Endothelial cell of umbilical vein (primary cell): ENCODE measurements at regions not wholly inside any gene's neighbourhood (a gene's known extent, or its start where the extent isn't known, plus 50 kb on each side); places are given as distances from the start of the nearest gene placed in this dataset.
"Not testable (repeated sequence)": the region's sequence is repeated elsewhere in the genome, so short reads cannot be mapped to it uniquely, and the experiment has no call there.

ENCODE experiments used
- BruUV-seq: library from RNA; stranded (reverse); fragments of 400-500 nt; replicated peaks from 2 replicates; lab custom pipeline; 2021; lab: Mats Ljungman, UMichigan
- CTCF ChIA-PET: fragments of 300-600, 350-600 bp; sonication (Branson Sonifier 250); formaldehyde crosslinking; loops from one replicate; lab custom pipeline; 2021; ENCODE audit warnings: antibody characterized with exemption, inconsistent platforms; lab: Charles Lee
- POLR2A ChIA-PET: fragments of 300-600, 350-600 bp; sonication (Branson Sonifier 250); formaldehyde crosslinking; loops from one replicate; lab custom pipeline; 2021; ENCODE audit warnings: antibody characterized with exemption, inconsistent platforms; lab: Charles Lee
- DNase-seq: peaks from one replicate; pipeline ENCODE4 v3.0.0-alpha.2; 2011; ENCODE audit warnings: low read depth, low spot score
- FAIRE-seq: peaks from 2 replicates; lab custom pipeline; 2011; peaks lifted over from hg19 to GRCh38; lab: Jason Lieb, UNC
- H2AFZ ChIP-seq: 2 replicates; pipeline ENCODE4 v1.6.0; 2012; ENCODE audit warnings: low read depth, low read length, control low read depth, inconsistent platforms
- H3K27ac ChIP-seq: 2 replicates; pipeline ENCODE4 v1.5.1; 2011; ENCODE audit warnings: low read depth, mild to moderate bottlenecking, control low read depth, low read length, moderate library complexity; ENCODE audit not compliant: insufficient read depth
- H3K27me3 ChIP-seq, 2 experiments: 2 replicates each; pipeline versions ENCODE4 v1.6.0 to v1.6.1; 2011; ENCODE audit warnings: low read length in 2 of 2, mixed read lengths in 1 of 2; ENCODE audit not compliant: control insufficient read depth in 2 of 2, insufficient read depth in 2 of 2
- H3K36me3 ChIP-seq, 2 experiments: 2 replicates in 1 of 2; 3 replicates in 1 of 2; pipeline ENCODE4 v1.5.1; 2011; ENCODE audit warnings: low read length in 2 of 2, mild to moderate bottlenecking in 1 of 2, moderate library complexity in 1 of 2; ENCODE audit not compliant: control insufficient read depth in 2 of 2, insufficient read depth in 2 of 2; ENCODE audit errors: extremely low read depth in 1 of 2
- H3K4me1 ChIP-seq: 3 replicates; pipeline ENCODE4 v1.5.1; 2011; ENCODE audit warnings: mild to moderate bottlenecking, low read length; ENCODE audit not compliant: control insufficient read depth, insufficient read depth; ENCODE audit errors: extremely low read depth
- H3K4me2 ChIP-seq: 2 replicates; pipeline ENCODE4 v1.6.1; 2011; ENCODE audit warnings: low read length, control low read depth, mixed read lengths; ENCODE audit not compliant: insufficient read depth
- H3K4me3 ChIP-seq, 3 experiments: fragments of 200-600 bp in 1 of 3; sonication (generic), shearing (Covaris generic) in 1 of 3; replicated peaks in 1 of 3; 2 replicates each; pipeline ENCODE4 v1.5.1; 2011 to 2016; ENCODE audit warnings: control low read depth in 3 of 3, low read length in 3 of 3, mild to moderate bottlenecking in 2 of 3, inconsistent platforms in 1 of 3, low read depth in 1 of 3, moderate library complexity in 1 of 3; ENCODE audit not compliant: insufficient read depth in 1 of 3
- H3K79me2 ChIP-seq: 2 replicates; pipeline ENCODE4 v1.6.0; 2012; ENCODE audit warnings: low read length, inconsistent platforms; ENCODE audit not compliant: control insufficient read depth, insufficient read depth
- H3K9ac ChIP-seq: replicated peaks from 2 replicates; pipeline ENCODE3; 2011; ENCODE audit warnings: low read length, control low read depth; ENCODE audit not compliant: insufficient read depth; ENCODE audit errors: extremely low read depth
- H3K9me1 ChIP-seq: replicated peaks from 3 replicates; pipeline ENCODE4 v1.6.0; 2011; ENCODE audit warnings: mild to moderate bottlenecking, low read length; ENCODE audit not compliant: control insufficient read depth, insufficient read depth; ENCODE audit errors: extremely low read depth
- H3K9me3 ChIP-seq: replicated peaks from 2 replicates; pipeline ENCODE4 v1.5.1; 2012; ENCODE audit warnings: low read length, inconsistent platforms; ENCODE audit not compliant: control insufficient read depth, insufficient read depth
- H4K20me1 ChIP-seq: replicated peaks from 2 replicates; pipeline ENCODE3; 2011; ENCODE audit warnings: mild to moderate bottlenecking, low read length; ENCODE audit not compliant: control insufficient read depth, insufficient read depth; ENCODE audit errors: extremely low read depth
- dilution Hi-C: fragments of 300-500 bp; cut with MboI; formaldehyde crosslinking; loops from one replicate; pipeline ENCODE4 v1.15.0; 2019; ENCODE audit warnings: low sequenced_read_pairs; ENCODE audit not compliant: extremely low pct_ligation_motif_present
- intact Hi-C: fragments of 100-400 bp; cut with micrococcal nuclease; formaldehyde crosslinking; loops from one replicate; pipeline ENCODE4 v1.10.0; 2022

- FAIRE-seq, dilution Hi-C loops, POLR2A ChIA-PET, CTCF ChIA-PET, DNase-seq, H3K27me3 ChIP-seq, H3K4me1 ChIP-seq, H3K27ac ChIP-seq, H4K20me1 ChIP-seq, BruUV-seq, H3K36me3 ChIP-seq, H3K79me2 ChIP-seq, H2AFZ ChIP-seq, H3K9me1 ChIP-seq, H3K9ac ChIP-seq, H3K4me3 ChIP-seq, H3K4me2 ChIP-seq, H3K9me3 ChIP-seq, intact Hi-C loops: not testable (repeated sequence)
These were observed 93.2 kb downstream of the POTEG start for GRCh38 chr14:19340976-19341375.

GRCh38 chr14:19341627-19342026 is 92.5 kb downstream of the POTEG start:
- H3K4me3 ChIP-seq, DNase-seq, H3K4me2 ChIP-seq, H4K20me1 ChIP-seq, H3K36me3 ChIP-seq, H3K27ac ChIP-seq, POLR2A ChIA-PET, H3K9ac ChIP-seq, H3K79me2 ChIP-seq, H3K27me3 ChIP-seq, H3K9me3 ChIP-seq, H2AFZ ChIP-seq, H3K4me1 ChIP-seq, CTCF ChIA-PET, intact Hi-C loops, BruUV-seq, H3K9me1 ChIP-seq, dilution Hi-C loops, FAIRE-seq: not testable (repeated sequence)

GRCh38 chr14:19344261-19344660 is 89.9 kb downstream of the POTEG start:
- H3K27me3 ChIP-seq, H3K4me2 ChIP-seq, H3K36me3 ChIP-seq, CTCF ChIA-PET, H3K9me3 ChIP-seq, H3K4me3 ChIP-seq, H3K79me2 ChIP-seq, H3K27ac ChIP-seq, H4K20me1 ChIP-seq, H2AFZ ChIP-seq, H3K4me1 ChIP-seq, H3K9ac ChIP-seq, FAIRE-seq, dilution Hi-C loops, DNase-seq, H3K9me1 ChIP-seq, BruUV-seq, POLR2A ChIA-PET, intact Hi-C loops: not testable (repeated sequence)

- H3K9ac ChIP-seq, H3K9me1 ChIP-seq, H3K36me3 ChIP-seq, CTCF ChIA-PET, H3K27ac ChIP-seq, H4K20me1 ChIP-seq, H3K27me3 ChIP-seq, H3K4me2 ChIP-seq, DNase-seq, POLR2A ChIA-PET, FAIRE-seq, H3K9me3 ChIP-seq, H2AFZ ChIP-seq, H3K4me3 ChIP-seq, dilution Hi-C loops, H3K79me2 ChIP-seq, BruUV-seq, intact Hi-C loops, H3K4me1 ChIP-seq: not testable (repeated sequence)
These were observed 89.5 kb downstream of the POTEG start for GRCh38 chr14:19344689-19345088.
